SU-DHL-6 (cell line): ENCODE measurements at regions not wholly inside any gene's neighbourhood (a gene's known extent, or its start where the extent isn't known, plus 50 kb on each side); places are given as distances from the start of the nearest gene placed in this dataset.
"Not testable (repeated sequence)": the region's sequence is repeated elsewhere in the genome, so short reads cannot be mapped to it uniquely, and the experiment has no call there.

Experiments
- EZH2phosphoT487 ChIP-seq: fragments of 200-600 bp; sonication (generic), shearing (Covaris generic); conservative IDR thresholded peaks from 2 replicates; pipeline ENCODE4 v1.6.1; 2018; ENCODE audit warnings: mild to moderate bottlenecking, antibody characterized with exemption, low read length, moderate library complexity, mixed read lengths
- TF ChIP-seq, protein P1 (sequence below): fragments of 200-600 bp; sonication (generic); IDR thresholded peaks from one replicate; pipeline ENCODE4 v1.5.1; 2017; ENCODE audit warnings: antibody characterized with exemption, mild to moderate bottlenecking, low read length, moderate library complexity; ENCODE audit not compliant: insufficient read depth, poor library complexity, severe bottlenecking

DNA sequence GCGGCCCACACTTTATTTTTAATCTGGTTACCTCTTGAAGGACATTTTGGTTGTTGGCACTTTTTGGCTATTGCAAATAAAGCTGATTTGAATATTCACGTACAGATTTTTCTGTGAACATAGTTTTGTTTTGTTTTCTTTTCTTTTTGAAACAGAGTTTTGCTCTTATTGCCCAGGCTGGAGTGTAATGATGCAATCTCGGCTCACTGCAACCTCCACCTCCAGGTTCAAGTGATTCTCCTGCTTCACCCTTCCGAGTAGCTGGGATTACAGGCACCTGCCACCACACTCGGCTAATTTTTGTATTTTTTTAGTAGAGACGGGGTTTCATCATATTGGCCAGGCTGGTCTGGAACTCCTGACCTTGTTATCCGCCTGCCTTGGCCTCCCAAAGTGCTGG lies 99.7 kb downstream of the NDFIP1 start:
- TF ChIP-seq, protein P1, sequence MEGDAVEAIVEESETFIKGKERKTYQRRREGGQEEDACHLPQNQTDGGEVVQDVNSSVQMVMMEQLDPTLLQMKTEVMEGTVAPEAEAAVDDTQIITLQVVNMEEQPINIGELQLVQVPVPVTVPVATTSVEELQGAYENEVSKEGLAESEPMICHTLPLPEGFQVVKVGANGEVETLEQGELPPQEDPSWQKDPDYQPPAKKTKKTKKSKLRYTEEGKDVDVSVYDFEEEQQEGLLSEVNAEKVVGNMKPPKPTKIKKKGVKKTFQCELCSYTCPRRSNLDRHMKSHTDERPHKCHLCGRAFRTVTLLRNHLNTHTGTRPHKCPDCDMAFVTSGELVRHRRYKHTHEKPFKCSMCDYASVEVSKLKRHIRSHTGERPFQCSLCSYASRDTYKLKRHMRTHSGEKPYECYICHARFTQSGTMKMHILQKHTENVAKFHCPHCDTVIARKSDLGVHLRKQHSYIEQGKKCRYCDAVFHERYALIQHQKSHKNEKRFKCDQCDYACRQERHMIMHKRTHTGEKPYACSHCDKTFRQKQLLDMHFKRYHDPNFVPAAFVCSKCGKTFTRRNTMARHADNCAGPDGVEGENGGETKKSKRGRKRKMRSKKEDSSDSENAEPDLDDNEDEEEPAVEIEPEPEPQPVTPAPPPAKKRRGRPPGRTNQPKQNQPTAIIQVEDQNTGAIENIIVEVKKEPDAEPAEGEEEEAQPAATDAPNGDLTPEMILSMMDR, result not testable (repeated sequence)
- not testable (repeated sequence) for TF ChIP-seq EZH2phosphoT487
